HuH-7 (cell line): ENCODE measurements at regions not wholly inside any gene's neighbourhood (a gene's known extent, or its start where the extent isn't known, plus 50 kb on each side); places are given as distances from the start of the nearest gene placed in this dataset.

ENCODE experiments used
- DNase-seq: peaks from one replicate; pipeline ENCODE4 v3.0.0; 2011; ENCODE audit warnings: low spot score

GRCh38 chr10:31709476-31709875 is 219.2 kb downstream of the ARHGAP12 start:
- DNase-seq, result no peak

GRCh38 chr10:31709028-31709427 is 219.6 kb downstream of the ARHGAP12 start:
- no peak for DNase-seq

GRCh38 chr10:31708474-31708873 is 220.2 kb downstream of the ARHGAP12 start:
- DNase-seq, result no peak

GRCh38 chr10:31708046-31708445 is 220.6 kb downstream of the ARHGAP12 start:
- no peak for DNase-seq

- DNase-seq, result no peak
Measured at GRCh38 chr10:31707093-31708039, 221.3 kb downstream of the ARHGAP12 start.

GRCh38 chr10:31706464-31707092 is 222.1 kb downstream of the ARHGAP12 start:
- no peak for DNase-seq

GRCh38 chr10:31705136-31705535 is 223.5 kb downstream of the ARHGAP12 start:
- no peak for DNase-seq

GRCh38 chr10:31704195-31704594 is 224.4 kb downstream of the ARHGAP12 start:
- no peak for DNase-seq

- no peak for DNase-seq
Measured at GRCh38 chr10:31702954-31703353, 225.7 kb downstream of the ARHGAP12 start.

- no peak for DNase-seq
Measured at GRCh38 chr10:31702005-31702404, 226.6 kb downstream of the ARHGAP12 start.

GRCh38 chr10:31701546-31701945 is 227.1 kb downstream of the ARHGAP12 start:
- DNase-seq, result no peak

- DNase-seq, result no peak
Measured at GRCh38 chr10:31700181-31700611, 228.4 kb downstream of the ARHGAP12 start.

GRCh38 chr10:31698181-31698830 is 230.3 kb downstream of the ARHGAP12 start:
- DNase-seq, result no peak

- no peak for DNase-seq
Measured at GRCh38 chr10:31697271-31698180, 231.1 kb downstream of the ARHGAP12 start.

- no peak for DNase-seq
Measured at GRCh38 chr10:31694929-31695837, 233.4 kb downstream of the ARHGAP12 start.

- no peak for DNase-seq
Measured at GRCh38 chr10:31694126-31694685, 234.4 kb downstream of the ARHGAP12 start.

GRCh38 chr10:31693491-31693890 is 235.1 kb downstream of the ARHGAP12 start:
- no peak for DNase-seq

GRCh38 chr10:31689233-31689632 is 239.4 kb downstream of the ARHGAP12 start:
- no peak for DNase-seq

GRCh38 chr10:31687663-31688482 is 240.8 kb downstream of the ARHGAP12 start:
- DNase-seq, result no peak
